Vagina (tissue), 2 donors: ENCODE measurements at regions not wholly inside any gene's neighbourhood (a gene's known extent, or its start where the extent isn't known, plus 50 kb on each side); places are given as distances from the start of the nearest gene placed in this dataset.

Source experiments
- DNase-seq, 2 donors: peaks; one replicate each; pipeline ENCODE4 v3.0.0-alpha.2; 2017; ENCODE audit errors: extremely low spot score in 2 of 2
- H3K27ac ChIP-seq: fragments of 200-600 bp; sonication (generic); one replicate; pipeline ENCODE4 v1.5.1; 2019
- H3K27me3 ChIP-seq: fragments of 200-600 bp; sonication (generic); one replicate; pipeline ENCODE4 v1.5.1; 2019
- H3K36me3 ChIP-seq, 2 donors: fragments of 200-600 bp; sonication (generic); one replicate each; pipeline ENCODE4 v1.5.1; 2017 to 2019
- H3K4me1 ChIP-seq: fragments of 200-600 bp; sonication (generic); one replicate; pipeline ENCODE4 v1.5.1; 2019
- H3K4me3 ChIP-seq, 2 donors: fragments of 200-600 bp; sonication (generic); 1 replicate in 1 of 2; 2 replicates in 1 of 2; pipeline ENCODE4 v1.5.1; 2016 to 2019
- H3K9me3 ChIP-seq: fragments of 200-600 bp; sonication (generic); one replicate; pipeline ENCODE4 v1.5.1; 2019
- CTCF ChIP-seq, 3 experiments: fragments of 450-650 bp in 2 of 3; fragments of 200-600 bp in 1 of 3; sonication (generic) in 1 of 3; IDR thresholded peaks; one replicate each; pipeline ENCODE4 v1.5.1; 2017 to 2019; ENCODE audit warnings: antibody characterized with exemption in 3 of 3, mild to moderate bottlenecking in 2 of 3, moderate library complexity in 2 of 3
- POLR2A ChIP-seq, 2 donors: fragments of 450-650 bp; IDR thresholded peaks; one replicate each; pipeline ENCODE4 v1.6.1; 2017; ENCODE audit warnings: antibody characterized with exemption in 2 of 2, mild to moderate bottlenecking in 2 of 2, moderate library complexity in 2 of 2
- POLR2AphosphoS5 ChIP-seq, 2 donors: sonication (generic); formaldehyde crosslinking; IDR thresholded peaks; one replicate each; pipeline ENCODE4 v1.9.0; 2017; ENCODE audit warnings: antibody characterized with exemption in 2 of 2, mild to moderate bottlenecking in 2 of 2, low read depth in 1 of 2; ENCODE audit not compliant: insufficient read depth in 1 of 2
- intact Hi-C: fragments of 100-400 bp; cut with DNase I; formaldehyde crosslinking; loops from one replicate; pipeline ENCODE4 v1.15.1; 2023

- Histone ChIP-seq H3K9me3 (no peaks in the 10 kb centered on the region), H3K4me1 (no peaks in the 10 kb centered on the region), H3K27me3 (no peaks in the 10 kb centered on the region), H3K4me3 (no peak overlapping the region), H3K36me3 (no peaks in the 10 kb centered on the region), H3K27ac (no peak overlapping the region)
- DNase-seq, result no peak
- intact Hi-C loops, result no loop called here
- no peak for TF ChIP-seq POLR2A (IDR thresholded peaks at IDR 0.05)
- no peak for TF ChIP-seq CTCF (IDR thresholded peaks at IDR 0.05)
- TF ChIP-seq POLR2AphosphoS5 (IDR thresholded peaks at IDR 0.05; ENCODE audit: insufficient read depth in 1 of 2, low read depth in 1 of 2), result no peak
Measured at GRCh38 chr1:96510911-96511310, 210.7 kb upstream of the PTBP2 start.

GRCh38 chr1:96513136-96513535 lies 208.4 kb upstream of the PTBP2 start:
- Histone ChIP-seq H3K27me3 (no peaks in the 10 kb centered on the region), H3K4me3 (no peak overlapping the region), H3K4me1 (no peaks in the 10 kb centered on the region), H3K36me3 (no peaks in the 10 kb centered on the region), H3K9me3 (no peaks in the 10 kb centered on the region), H3K27ac (no peak overlapping the region)
- TF ChIP-seq POLR2A (IDR thresholded peaks at IDR 0.05), result no peak
- no peak for TF ChIP-seq POLR2AphosphoS5 (IDR thresholded peaks at IDR 0.05; ENCODE audit: insufficient read depth in 1 of 2, low read depth in 1 of 2)
- TF ChIP-seq CTCF (IDR thresholded peaks at IDR 0.05), result no peak
- DNase-seq, result no peak
- intact Hi-C loops, result no loop called here

GRCh38 chr1:96515430-96515829 lies 206.2 kb upstream of the PTBP2 start:
- no peaks in the 10 kb centered on the region for H3K9me3 ChIP-seq
- H3K27ac ChIP-seq, result no peak overlapping the region
- DNase-seq, result no peak
- intact Hi-C loops, result no loop called here
- no peak for TF ChIP-seq POLR2AphosphoS5 (IDR thresholded peaks at IDR 0.05; ENCODE audit: insufficient read depth in 1 of 2, low read depth in 1 of 2)
- H3K4me1 ChIP-seq, result no peaks in the 10 kb centered on the region
- no peak overlapping the region for H3K4me3 ChIP-seq
- no peaks in the 10 kb centered on the region for H3K27me3 ChIP-seq
- H3K36me3 ChIP-seq, result no peaks in the 10 kb centered on the region

- H3K36me3 ChIP-seq, result no peaks in the 10 kb centered on the region
- TF ChIP-seq POLR2AphosphoS5 (IDR thresholded peaks at IDR 0.05; ENCODE audit: insufficient read depth in 1 of 2, low read depth in 1 of 2), result no peak
- TF ChIP-seq CTCF (IDR thresholded peaks at IDR 0.05), result no peak
- no peak for TF ChIP-seq POLR2A (IDR thresholded peaks at IDR 0.05)
- no peaks in the 10 kb centered on the region for H3K27me3 ChIP-seq
- H3K9me3 ChIP-seq, result no peaks in the 10 kb centered on the region
- no peak for DNase-seq
- no peaks in the 10 kb centered on the region for H3K4me1 ChIP-seq
- intact Hi-C loops, result no loop called here
- H3K4me3 ChIP-seq, result no peak overlapping the region
- H3K27ac ChIP-seq, result no peak overlapping the region
Measured at GRCh38 chr1:96515925-96516324, 205.7 kb upstream of the PTBP2 start.

- H3K4me3 ChIP-seq, result no peak overlapping the region
- no peaks in the 10 kb centered on the region for H3K27me3 ChIP-seq
- H3K4me1 ChIP-seq, result no peaks in the 10 kb centered on the region
- no peaks in the 10 kb centered on the region for H3K9me3 ChIP-seq
- H3K36me3 ChIP-seq, result no peaks in the 10 kb centered on the region
- intact Hi-C loops, result no loop called here
- TF ChIP-seq CTCF (IDR thresholded peaks at IDR 0.05) (no peak), POLR2A (IDR thresholded peaks at IDR 0.05) (no peak), POLR2AphosphoS5 (IDR thresholded peaks at IDR 0.05; ENCODE audit: insufficient read depth in 1 of 2, low read depth in 1 of 2) (no peak)
- no peak for DNase-seq
- peak overlapping the region; percentile 33 for H3K27ac ChIP-seq
Measured at GRCh38 chr1:96519851-96520578, 201.6 kb upstream of the PTBP2 start.
